H9 (cell line): ENCODE measurements at regions not wholly inside any gene's neighbourhood (a gene's known extent, or its start where the extent isn't known, plus 50 kb on each side); places are given as distances from the start of the nearest gene placed in this dataset.

ENCODE experiments used
- DNase-seq: peaks from one replicate; pipeline ENCODE4 v3.0.0-alpha.2; 2017
- H2AFZ ChIP-seq: one replicate; pipeline ENCODE4 v1.6.1; 2013; ENCODE audit warnings: mild to moderate bottlenecking, low read length, control low read depth, moderate library complexity
- H2AK5ac ChIP-seq: 2 replicates; pipeline ENCODE4 v1.6.1; 2013; ENCODE audit warnings: low read length, control low read depth, mixed read lengths; ENCODE audit not compliant: insufficient read length
- H2BK120ac ChIP-seq: one replicate; pipeline ENCODE4 v1.6.1; 2013; ENCODE audit warnings: low read depth, mild to moderate bottlenecking, low read length, control low read depth, inconsistent platforms; ENCODE audit not compliant: poor library complexity, severe bottlenecking
- H2BK12ac ChIP-seq: 2 replicates; pipeline ENCODE4 v1.6.1; 2013; ENCODE audit warnings: low read length, control low read depth, mixed read lengths, low read depth; ENCODE audit not compliant: insufficient read length
- H2BK15ac ChIP-seq: 2 replicates; pipeline ENCODE4 v1.6.1; 2013; ENCODE audit warnings: low read depth, low read length, control low read depth
- H2BK20ac ChIP-seq: one replicate; pipeline ENCODE4 v1.6.1; 2013; ENCODE audit warnings: low read depth, mild to moderate bottlenecking, low read length, control low read depth, inconsistent platforms; ENCODE audit not compliant: poor library complexity, severe bottlenecking
- H2BK5ac ChIP-seq: 2 replicates; pipeline ENCODE4 v1.6.1; 2013; ENCODE audit warnings: low read length, control low read depth, mixed read lengths; ENCODE audit not compliant: insufficient read length
- H3K14ac ChIP-seq: 2 replicates; pipeline ENCODE4 v1.6.1; 2013; ENCODE audit warnings: low read length, control low read depth; ENCODE audit not compliant: insufficient read depth
- H3K18ac ChIP-seq: 2 replicates; pipeline ENCODE4 v1.6.1; 2013; ENCODE audit warnings: low read depth, mild to moderate bottlenecking, mixed read lengths, low read length, control low read depth; ENCODE audit not compliant: insufficient read length
- H3K23ac ChIP-seq: 2 replicates; pipeline ENCODE4 v1.6.1; 2013; ENCODE audit warnings: low read length, control low read depth, mixed read lengths, low read depth; ENCODE audit not compliant: insufficient read length
- H3K23me2 ChIP-seq: 2 replicates; pipeline ENCODE4 v1.6.1; 2013; ENCODE audit warnings: low read depth, mild to moderate bottlenecking, mixed read lengths, low read length, control low read depth; ENCODE audit not compliant: insufficient read length, poor library complexity, severe bottlenecking
- H3K27ac ChIP-seq: 2 replicates; pipeline ENCODE4 v1.5.1; 2013; ENCODE audit warnings: low read length, control low read depth, mixed read lengths, low read depth; ENCODE audit not compliant: insufficient read length
- H3K27me3 ChIP-seq: 2 replicates; pipeline ENCODE4 v1.6.1; 2013; ENCODE audit warnings: low read length, control low read depth, inconsistent platforms; ENCODE audit not compliant: insufficient read depth
- H3K4ac ChIP-seq: 2 replicates; pipeline ENCODE4 v1.6.1; 2013; ENCODE audit warnings: low read depth, mild to moderate bottlenecking, control low read depth, inconsistent platforms, low read length, moderate library complexity
- H3K4me1 ChIP-seq: 2 replicates; pipeline ENCODE4 v1.6.1; 2013; ENCODE audit warnings: low read length, control low read depth, inconsistent platforms; ENCODE audit not compliant: insufficient read depth
- H3K4me2 ChIP-seq: 2 replicates; pipeline ENCODE4 v1.6.1; 2013; ENCODE audit warnings: low read length, control low read depth, mixed read lengths; ENCODE audit not compliant: insufficient read length, insufficient read depth
- H3K56ac ChIP-seq: 2 replicates; pipeline ENCODE4 v1.6.1; 2013; ENCODE audit warnings: low read depth, mild to moderate bottlenecking, mixed read lengths, low read length, control low read depth; ENCODE audit not compliant: insufficient read length
- H3K79me1 ChIP-seq: 2 replicates; pipeline ENCODE4 v1.6.1; 2013; ENCODE audit warnings: low read depth, mild to moderate bottlenecking, moderate library complexity, low read length, control low read depth, inconsistent platforms; ENCODE audit not compliant: insufficient read depth, poor library complexity, severe bottlenecking
- H3K79me2 ChIP-seq: 2 replicates; pipeline ENCODE4 v1.6.1; 2013; ENCODE audit warnings: low read length, control low read depth, inconsistent platforms; ENCODE audit not compliant: insufficient read depth
- H3K9ac ChIP-seq: 2 replicates; pipeline ENCODE4 v1.6.1; 2013; ENCODE audit warnings: low read length, control low read depth, mixed read lengths; ENCODE audit not compliant: insufficient read length; ENCODE audit errors: extremely low read depth
- H3K9me3 ChIP-seq: one replicate; pipeline ENCODE4 v1.6.1; 2013; ENCODE audit warnings: low read depth, low read length, inconsistent platforms; ENCODE audit not compliant: control insufficient read depth
- H3T11ph ChIP-seq: one replicate; pipeline ENCODE4 v1.6.1; 2013; ENCODE audit warnings: mild to moderate bottlenecking, low read length, control low read depth, inconsistent platforms
- H4K20me1 ChIP-seq: one replicate; pipeline ENCODE4 v1.6.1; 2013; ENCODE audit not compliant: control insufficient read depth, insufficient read length, insufficient read depth
- H4K5ac ChIP-seq: 2 replicates; pipeline ENCODE4 v1.6.1; 2013; ENCODE audit warnings: low read depth, mild to moderate bottlenecking, mixed read lengths, low read length, control low read depth; ENCODE audit not compliant: insufficient read length
- H4K8ac ChIP-seq: replicated peaks from 2 replicates; pipeline ENCODE4 v1.6.1; 2013; ENCODE audit warnings: low read length, control low read depth, mixed read lengths, low read depth; ENCODE audit not compliant: insufficient read length
- H4K91ac ChIP-seq: 2 replicates; pipeline ENCODE4 v1.6.1; 2013; ENCODE audit warnings: low read depth, mild to moderate bottlenecking, moderate library complexity, mixed read lengths, low read length, control low read depth; ENCODE audit not compliant: insufficient read length
- H3K27ac Mint-ChIP-seq, 3 experiments: 2 replicates in 2 of 3; 3 replicates in 1 of 3; pipeline ENCODE4 v1.8.0; 2020 to 2021; ENCODE audit warnings: mixed read lengths in 3 of 3, mild to moderate bottlenecking in 1 of 3, moderate library complexity in 1 of 3
- H3K27me3 Mint-ChIP-seq: 2 replicates; pipeline ENCODE4 v1.8.0; 2021; ENCODE audit warnings: low read depth, mild to moderate bottlenecking, moderate library complexity, mixed read lengths
- H3K36me3 Mint-ChIP-seq, 3 experiments: 2 replicates in 2 of 3; 3 replicates in 1 of 3; pipeline ENCODE4 v1.8.0; 2020 to 2021; ENCODE audit warnings: low read depth in 3 of 3, mixed read lengths in 3 of 3; ENCODE audit not compliant: insufficient read depth in 1 of 3
- H3K4me1 Mint-ChIP-seq, 2 experiments: 2 replicates each; pipeline ENCODE4 v1.8.0; 2020; ENCODE audit warnings: mixed read lengths in 2 of 2
- H3K4me3 Mint-ChIP-seq, 2 experiments: 2 replicates in 1 of 2; 3 replicates in 1 of 2; pipeline ENCODE4 v1.8.0; 2020 to 2021; ENCODE audit warnings: mild to moderate bottlenecking in 2 of 2, mixed read lengths in 2 of 2, moderate library complexity in 1 of 2
- H3K9me3 Mint-ChIP-seq, 2 experiments: 2 replicates in 1 of 2; 3 replicates in 1 of 2; pipeline ENCODE4 v1.8.0; 2020; ENCODE audit warnings: mild to moderate bottlenecking in 2 of 2, mixed read lengths in 2 of 2, moderate library complexity in 1 of 2
- CTCF ChIP-seq: fragments of 200-600 bp; sonication (generic); conservative IDR thresholded peaks from 3 replicates; pipeline ENCODE4 v1.8.0; 2021; ENCODE audit warnings: antibody characterized with exemption, mild to moderate bottlenecking
- WGBS: extraction: QIAGEN DNeasy Blood & Tissue Kit; methylation state at CpG from one replicate; pipeline ENCODE4 v1.1.7; 2013; ENCODE audit warnings: missing lambda C conversion rate, low lambda C conversion rate, mixed read lengths; ENCODE audit not compliant: insufficient read length; ENCODE audit errors: extremely low coverage; 5-methylcytosine and 5-hydroxymethylcytosine counted together

GRCh38 chr2:122528061-122528460 is 772.6 kb downstream of the TSN start:
- Histone ChIP-seq H3K79me2 (no peaks in the 10 kb centered on the region), H2BK12ac (no peak overlapping the region), H3K23me2 (no peaks in the 10 kb centered on the region), H3K18ac (no peak overlapping the region), H3K9ac (no peak overlapping the region), H3K56ac (no peak overlapping the region), H3K27me3 (no peaks in the 10 kb centered on the region), H3K79me1 (no peaks in the 10 kb centered on the region), H2BK120ac (no peak overlapping the region), H3K9me3 (no peaks in the 10 kb centered on the region), H3K27ac (no peak overlapping the region), H4K20me1 (no peaks in the 10 kb centered on the region), H2BK20ac (no peak overlapping the region), H3T11ph (no peak overlapping the region), H3K14ac (no peak overlapping the region), H3K23ac (no peak overlapping the region), H2BK15ac (no peak overlapping the region), H4K91ac (no peak overlapping the region), H3K4me1 (no peaks in the 10 kb centered on the region; the same call in 1 of the 2 replicates), H2BK5ac (no peak overlapping the region), H2AFZ (no peak overlapping the region), H4K8ac (no peak overlapping the region), H4K5ac (no peak overlapping the region), H3K4ac (no peak overlapping the region), H2AK5ac (no peak overlapping the region), H3K4me2 (no peak overlapping the region)
- peaks cover 12 to 15% of the 10 kb centered on the region in 2 experiments for H3K4me1 Mint-ChIP-seq
- H3K27ac Mint-ChIP-seq = no peak overlapping the region
- no peak overlapping the region for H3K4me3 Mint-ChIP-seq
- DNase-seq = no peak
- H3K36me3 Mint-ChIP-seq = no peaks in the 10 kb centered on the region
- WGBS = no CpG with 5 or more reads among the region's 3 CpGs
- H3K27me3 Mint-ChIP-seq = no peaks in the 10 kb centered on the region
- TF ChIP-seq CTCF = no peak
- no peaks in the 10 kb centered on the region for H3K9me3 Mint-ChIP-seq
